Osteocyte (in vitro differentiated cells): ENCODE measurements at regions not wholly inside any gene's neighbourhood (a gene's known extent, or its start where the extent isn't known, plus 50 kb on each side); places are given as distances from the start of the nearest gene placed in this dataset.

ENCODE experiments used
- DNase-seq: peaks from one replicate; pipeline ENCODE4 v3.0.0; 2021; ENCODE audit warnings: mixed read lengths; ENCODE audit not compliant: unreplicated experiment; ENCODE audit errors: extremely low spot score
- H3K27ac Mint-ChIP-seq: one replicate; pipeline ENCODE4 v1.8.0; 2021; ENCODE audit warnings: mild to moderate bottlenecking, mixed read lengths; ENCODE audit not compliant: unreplicated experiment
- H3K27me3 Mint-ChIP-seq: one replicate; pipeline ENCODE4 v1.8.0; 2021; ENCODE audit warnings: mixed read lengths; ENCODE audit not compliant: unreplicated experiment
- H3K36me3 Mint-ChIP-seq: one replicate; pipeline ENCODE4 v1.8.0; 2021; ENCODE audit warnings: mixed read lengths; ENCODE audit not compliant: unreplicated experiment
- H3K4me1 Mint-ChIP-seq: one replicate; pipeline ENCODE4 v1.8.0; 2021; ENCODE audit warnings: mixed read lengths; ENCODE audit not compliant: unreplicated experiment
- H3K4me3 Mint-ChIP-seq: one replicate; pipeline ENCODE4 v1.8.0; 2021; ENCODE audit warnings: mild to moderate bottlenecking, moderate library complexity, mixed read lengths; ENCODE audit not compliant: unreplicated experiment
- H3K9me3 Mint-ChIP-seq: one replicate; pipeline ENCODE4 v1.8.0; 2021; ENCODE audit warnings: mixed read lengths; ENCODE audit not compliant: unreplicated experiment
- TF ChIP-seq, protein P1 (sequence below): fragments of 200-600 bp; sonication (generic); IDR thresholded peaks from 2 replicates; pipeline ENCODE4 v1.5.0; 2021; ENCODE audit warnings: antibody characterized with exemption, mild to moderate bottlenecking, moderate library complexity

DNA sequence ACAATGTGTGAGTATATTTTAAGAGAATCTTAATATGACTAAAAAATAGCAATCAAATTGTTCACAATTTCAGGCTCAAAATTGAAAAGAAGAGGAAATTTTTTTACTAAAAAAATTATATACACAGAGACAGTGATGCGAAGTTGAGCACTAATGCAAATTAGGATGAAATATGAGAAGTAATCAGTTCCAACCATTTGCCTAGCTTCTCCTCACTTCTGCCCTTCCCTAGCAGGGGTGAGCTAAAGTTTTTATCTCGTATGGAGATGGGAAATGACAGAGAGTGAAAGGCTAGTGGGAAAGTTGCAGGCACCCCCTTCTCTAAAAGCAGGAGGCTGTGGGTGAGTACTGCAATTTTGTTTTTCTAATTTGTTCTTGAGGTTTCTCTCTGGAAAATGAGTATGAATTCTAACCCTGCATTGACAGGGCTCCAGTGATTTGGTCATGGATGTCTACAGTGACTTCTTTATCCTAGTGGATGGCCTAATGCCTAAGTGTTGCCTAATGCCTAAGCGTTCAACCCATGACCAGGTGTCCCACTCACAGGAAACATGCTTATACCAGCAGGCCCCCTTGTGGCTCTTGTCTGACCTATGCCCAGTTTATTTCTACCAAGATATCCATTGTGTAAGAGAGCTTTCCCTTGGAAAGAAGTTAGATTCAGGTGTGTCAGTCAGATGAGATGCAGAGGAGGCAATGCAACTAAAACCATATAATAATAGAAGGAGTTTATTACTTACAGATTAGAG lies 78.0 kb upstream of the HNMT start:
- H3K36me3 Mint-ChIP-seq: no peaks in the 10 kb centered on the region
- no peak overlapping the region for H3K4me3 Mint-ChIP-seq
- TF ChIP-seq, protein P1, sequence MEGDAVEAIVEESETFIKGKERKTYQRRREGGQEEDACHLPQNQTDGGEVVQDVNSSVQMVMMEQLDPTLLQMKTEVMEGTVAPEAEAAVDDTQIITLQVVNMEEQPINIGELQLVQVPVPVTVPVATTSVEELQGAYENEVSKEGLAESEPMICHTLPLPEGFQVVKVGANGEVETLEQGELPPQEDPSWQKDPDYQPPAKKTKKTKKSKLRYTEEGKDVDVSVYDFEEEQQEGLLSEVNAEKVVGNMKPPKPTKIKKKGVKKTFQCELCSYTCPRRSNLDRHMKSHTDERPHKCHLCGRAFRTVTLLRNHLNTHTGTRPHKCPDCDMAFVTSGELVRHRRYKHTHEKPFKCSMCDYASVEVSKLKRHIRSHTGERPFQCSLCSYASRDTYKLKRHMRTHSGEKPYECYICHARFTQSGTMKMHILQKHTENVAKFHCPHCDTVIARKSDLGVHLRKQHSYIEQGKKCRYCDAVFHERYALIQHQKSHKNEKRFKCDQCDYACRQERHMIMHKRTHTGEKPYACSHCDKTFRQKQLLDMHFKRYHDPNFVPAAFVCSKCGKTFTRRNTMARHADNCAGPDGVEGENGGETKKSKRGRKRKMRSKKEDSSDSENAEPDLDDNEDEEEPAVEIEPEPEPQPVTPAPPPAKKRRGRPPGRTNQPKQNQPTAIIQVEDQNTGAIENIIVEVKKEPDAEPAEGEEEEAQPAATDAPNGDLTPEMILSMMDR: no peak
- no peak overlapping the region for H3K27ac Mint-ChIP-seq
- H3K9me3 Mint-ChIP-seq: no peaks in the 10 kb centered on the region
- no peaks in the 10 kb centered on the region for H3K4me1 Mint-ChIP-seq
- H3K27me3 Mint-ChIP-seq: peaks cover 18% of the 10 kb centered on the region
- no peak for DNase-seq

DNA sequence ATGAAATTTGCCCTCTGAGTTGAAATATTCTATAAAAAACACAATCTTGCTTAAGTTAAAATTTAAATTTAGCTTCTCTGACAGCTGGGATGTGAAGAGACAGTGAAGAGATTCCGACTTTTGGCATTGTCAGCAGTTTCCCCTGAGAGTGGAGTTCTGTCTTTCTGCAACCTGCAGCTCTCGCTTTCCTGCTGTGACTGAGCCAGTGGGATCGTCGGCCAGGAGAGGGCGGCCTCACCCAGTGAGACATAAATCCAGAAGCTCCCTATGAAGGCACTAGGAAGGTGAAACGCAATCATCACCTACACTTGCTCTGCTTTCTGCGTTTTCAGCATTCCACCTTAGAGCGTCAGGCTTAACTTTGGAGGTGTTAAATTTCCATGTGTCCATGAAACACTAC lies 75.4 kb upstream of the HNMT start:
- TF ChIP-seq, protein P1: peak; percentile 54
- H3K4me3 Mint-ChIP-seq: no peak overlapping the region
- no peak for DNase-seq

GRCh38 chr2:137892739-137893138 lies 71.5 kb upstream of the HNMT start:
- TF ChIP-seq, protein P1: no peak
- no peak for DNase-seq
- Mint-ChIP-seq H3K27ac (no peak overlapping the region), H3K4me3 (no peak overlapping the region), H3K9me3 (no peaks in the 10 kb centered on the region), H3K4me1 (no peaks in the 10 kb centered on the region), H3K27me3 (peaks cover 25% of the 10 kb centered on the region), H3K36me3 (no peaks in the 10 kb centered on the region)

More for the DNA sequence above, 75.4 kb upstream of the HNMT start:
- peaks cover 26% of the 10 kb centered on the region for H3K27me3 Mint-ChIP-seq
- no peaks in the 10 kb centered on the region for H3K36me3 Mint-ChIP-seq
- no peaks in the 10 kb centered on the region for H3K4me1 Mint-ChIP-seq
- no peak overlapping the region for H3K27ac Mint-ChIP-seq
- no peaks in the 10 kb centered on the region for H3K9me3 Mint-ChIP-seq

- Mint-ChIP-seq H3K9me3 (no peaks in the 10 kb centered on the region), H3K4me1 (no peaks in the 10 kb centered on the region), H3K36me3 (no peaks in the 10 kb centered on the region), H3K27ac (no peak overlapping the region), H3K4me3 (no peak overlapping the region), H3K27me3 (peaks cover 25% of the 10 kb centered on the region)
- TF ChIP-seq, protein P1: no peak
- no peak for DNase-seq
These were observed 71.1 kb upstream of the HNMT start for GRCh38 chr2:137893145-137893544.

DNA sequence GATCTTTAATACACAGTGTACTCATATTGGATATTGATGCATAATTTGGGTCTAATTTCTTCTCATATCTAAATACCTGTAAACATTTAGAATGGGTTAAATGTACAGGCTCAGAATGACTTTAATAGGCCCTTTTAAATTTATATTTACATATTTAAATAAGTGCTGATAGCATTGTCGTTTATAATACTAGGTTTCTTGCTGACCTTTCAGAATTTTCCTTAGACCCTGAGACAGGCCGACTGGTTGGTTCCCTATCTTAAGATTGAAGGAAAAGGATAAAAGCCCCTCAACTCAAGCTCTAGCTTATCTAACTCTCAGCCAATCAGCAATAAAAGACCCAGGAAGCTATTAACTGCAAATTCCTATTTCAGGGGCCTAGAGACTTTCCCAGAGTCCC lies 67.8 kb upstream of the HNMT start:
- no peak for DNase-seq
- Mint-ChIP-seq H3K27ac (no peak overlapping the region), H3K36me3 (no peaks in the 10 kb centered on the region), H3K4me3 (no peak overlapping the region), H3K4me1 (no peaks in the 10 kb centered on the region), H3K27me3 (peaks cover 20% of the 10 kb centered on the region), H3K9me3 (no peaks in the 10 kb centered on the region)
- TF ChIP-seq, protein P1: no peak
